Activated CD4-positive, alpha-beta T cell treated with anti-CD3 and anti-CD28 coated beads, Interleukin-2, amount 10 ng/mL, durations not matched to agents 7 days and 5 days (primary cell): ENCODE measurements at regions not wholly inside any gene's neighbourhood (a gene's known extent, or its start where the extent isn't known, plus 50 kb on each side); places are given as distances from the start of the nearest gene placed in this dataset.
"Not testable (repeated sequence)": the region's sequence is repeated elsewhere in the genome, so short reads cannot be mapped to it uniquely, and the experiment has no call there.

Experiments
- CTCF ChIA-PET: fragments of 350-600 bp; sonication (Branson Sonifier 250); formaldehyde crosslinking; loops from one replicate; lab custom pipeline; 2021; ENCODE audit warnings: antibody characterized with exemption; lab: Charles Lee
- POLR2A ChIA-PET: fragments of 350-600 bp; sonication (Branson Sonifier 250); formaldehyde crosslinking; loops from one replicate; lab custom pipeline; 2021; ENCODE audit warnings: antibody characterized with exemption; lab: Charles Lee
- DNase-seq: peaks from one replicate; pipeline ENCODE4 v3.0.0-alpha.2; 2020
- H3K27ac Mint-ChIP-seq: one replicate; pipeline ENCODE4 v1.8.0; 2021; ENCODE audit warnings: mild to moderate bottlenecking, moderate library complexity, mixed read lengths
- H3K27me3 Mint-ChIP-seq: one replicate; pipeline ENCODE4 v1.8.0; 2021; ENCODE audit warnings: mixed read lengths
- H3K36me3 Mint-ChIP-seq: one replicate; pipeline ENCODE4 v1.8.0; 2021; ENCODE audit warnings: low read depth, mixed read lengths
- H3K4me1 Mint-ChIP-seq: one replicate; pipeline ENCODE4 v1.8.0; 2021; ENCODE audit warnings: mixed read lengths
- H3K4me3 Mint-ChIP-seq: one replicate; pipeline ENCODE4 v1.8.0; 2021; ENCODE audit warnings: mild to moderate bottlenecking, moderate library complexity, mixed read lengths
- H3K9me3 Mint-ChIP-seq: one replicate; pipeline ENCODE4 v1.8.0; 2021; ENCODE audit warnings: mixed read lengths

DNA sequence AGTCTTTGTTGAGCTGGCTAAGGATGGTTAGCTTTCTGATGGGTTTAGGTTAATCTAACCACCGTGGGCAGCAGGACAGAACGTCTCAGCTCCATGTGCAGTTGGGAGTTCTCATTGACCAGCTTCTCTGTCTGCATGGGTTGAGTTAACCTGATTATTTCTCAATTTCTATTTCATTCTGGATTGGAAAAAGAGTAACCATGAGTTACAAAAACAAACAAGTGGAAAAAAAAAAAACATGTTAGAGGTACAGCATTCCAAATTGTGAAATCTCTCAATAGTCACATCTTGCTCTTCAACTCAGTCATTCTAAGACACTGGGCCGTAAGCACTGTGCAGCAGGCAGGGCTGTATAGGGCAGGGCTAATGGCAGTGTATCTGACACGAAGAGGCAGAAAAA is 343.7 kb upstream of the KLF4 start:
- H3K9me3 Mint-ChIP-seq: peaks cover 3% of the 10 kb centered on the region
- ChIA-PET POLR2A (no interaction called here), CTCF (no interaction called here)
- no peak overlapping the region for H3K4me3 Mint-ChIP-seq
- H3K27ac Mint-ChIP-seq: no peak overlapping the region
- H3K27me3 Mint-ChIP-seq: no peaks in the 10 kb centered on the region
- no peaks in the 10 kb centered on the region for H3K36me3 Mint-ChIP-seq
- no peaks in the 10 kb centered on the region for H3K4me1 Mint-ChIP-seq
- DNase-seq: no peak

DNA sequence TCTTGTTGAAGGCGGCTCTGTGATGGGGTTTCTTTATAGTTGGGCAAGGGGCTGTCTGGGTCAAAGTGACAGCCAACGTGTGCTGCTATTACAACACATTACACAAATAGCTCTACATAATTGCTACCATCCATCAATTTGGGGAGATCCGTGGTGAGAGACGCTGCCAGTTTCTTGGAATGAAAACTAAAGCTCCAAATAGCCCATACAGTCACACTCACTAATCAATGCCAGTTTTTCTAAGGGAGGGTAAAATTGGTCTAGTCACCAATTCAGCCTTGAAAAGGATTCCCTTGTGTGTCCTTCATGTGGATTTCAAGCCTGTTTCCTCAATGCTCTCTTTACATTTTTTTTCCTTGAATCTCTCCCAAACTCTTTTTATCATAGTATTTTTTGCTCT is 343.3 kb upstream of the KLF4 start:
- Mint-ChIP-seq H3K27ac (no peak overlapping the region), H3K4me3 (no peak overlapping the region), H3K9me3 (peaks cover 3% of the 10 kb centered on the region), H3K4me1 (no peaks in the 10 kb centered on the region), H3K27me3 (no peaks in the 10 kb centered on the region), H3K36me3 (no peaks in the 10 kb centered on the region)
- DNase-seq: no peak
- ChIA-PET POLR2A (no interaction called here), CTCF (no interaction called here)

DNA sequence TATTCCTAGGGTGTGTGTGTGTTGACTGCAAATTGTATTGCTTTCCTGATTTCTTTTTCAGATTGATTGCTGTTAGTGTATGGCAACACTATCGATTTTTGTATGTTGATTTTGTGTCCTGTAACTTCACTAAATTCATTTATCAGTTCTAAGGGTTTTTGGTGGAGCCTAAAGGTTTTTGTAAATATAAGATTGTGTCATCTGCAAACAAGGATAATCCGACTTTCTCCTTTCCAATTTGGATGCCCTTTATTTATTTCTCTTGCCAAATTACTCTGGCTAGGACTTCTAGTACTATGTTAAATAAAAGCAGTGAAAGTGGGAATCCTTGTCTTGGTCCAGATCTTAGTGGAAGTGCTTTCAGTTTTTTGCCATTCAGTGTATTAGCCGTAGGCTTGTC is 340.9 kb upstream of the KLF4 start:
- Mint-ChIP-seq H3K27me3 (no peaks in the 10 kb centered on the region), H3K4me3 (no peak overlapping the region), H3K9me3 (peaks cover 3% of the 10 kb centered on the region), H3K36me3 (no peaks in the 10 kb centered on the region), H3K4me1 (no peaks in the 10 kb centered on the region), H3K27ac (no peak overlapping the region)
- ChIA-PET CTCF (no interaction called here), POLR2A (no interaction called here)
- DNase-seq: no peak

DNA sequence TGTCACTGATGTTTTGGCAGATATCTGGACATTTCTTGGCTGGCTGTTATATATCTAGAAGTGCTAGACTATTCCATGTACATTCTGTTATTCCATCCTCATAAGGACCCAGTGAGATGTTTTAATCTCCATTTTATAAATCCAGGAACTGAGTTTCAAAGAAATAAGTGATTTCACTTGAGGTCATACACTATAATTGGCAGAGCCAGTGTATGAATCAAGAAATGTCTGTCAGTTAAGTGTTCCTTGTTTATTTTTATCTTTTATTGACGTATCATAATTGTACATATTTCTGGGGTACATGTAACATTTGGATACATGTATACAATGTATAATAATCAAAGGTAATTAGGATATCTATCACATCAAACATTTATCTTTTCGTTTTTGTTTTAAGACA is 338.3 kb upstream of the KLF4 start:
- Mint-ChIP-seq H3K27ac (no peak overlapping the region), H3K36me3 (no peaks in the 10 kb centered on the region), H3K4me3 (no peak overlapping the region), H3K27me3 (no peaks in the 10 kb centered on the region), H3K9me3 (peaks cover 3% of the 10 kb centered on the region), H3K4me1 (no peaks in the 10 kb centered on the region)
- POLR2A ChIA-PET: no interaction called here
- CTCF ChIA-PET: no interaction called here
- DNase-seq: no peak

DNA sequence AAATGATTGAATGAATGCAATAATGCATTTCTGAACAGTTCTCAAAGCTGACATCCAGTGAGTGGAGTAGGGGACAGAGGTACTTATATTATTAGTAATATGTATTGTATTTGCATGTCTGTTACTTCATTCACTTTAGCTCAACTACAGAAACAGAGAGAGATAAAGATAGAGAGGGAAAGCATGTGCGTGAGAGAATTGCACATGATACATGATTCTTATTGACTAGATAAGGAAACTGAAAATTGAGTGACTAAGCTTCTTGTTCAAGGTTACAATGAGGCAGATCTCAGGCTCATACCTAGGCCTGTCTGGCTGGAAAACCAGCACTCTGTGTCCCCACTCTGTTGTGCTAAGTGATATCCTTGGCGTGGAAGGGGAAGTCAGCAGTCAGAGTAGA is 337.7 kb upstream of the KLF4 start:
- no peak overlapping the region for H3K4me3 Mint-ChIP-seq
- H3K4me1 Mint-ChIP-seq: no peaks in the 10 kb centered on the region
- POLR2A ChIA-PET: no interaction called here
- H3K27ac Mint-ChIP-seq: no peak overlapping the region
- no peaks in the 10 kb centered on the region for H3K27me3 Mint-ChIP-seq
- H3K9me3 Mint-ChIP-seq: peaks cover 3% of the 10 kb centered on the region
- H3K36me3 Mint-ChIP-seq: no peaks in the 10 kb centered on the region
- CTCF ChIA-PET: no interaction called here
- no peak for DNase-seq

DNA sequence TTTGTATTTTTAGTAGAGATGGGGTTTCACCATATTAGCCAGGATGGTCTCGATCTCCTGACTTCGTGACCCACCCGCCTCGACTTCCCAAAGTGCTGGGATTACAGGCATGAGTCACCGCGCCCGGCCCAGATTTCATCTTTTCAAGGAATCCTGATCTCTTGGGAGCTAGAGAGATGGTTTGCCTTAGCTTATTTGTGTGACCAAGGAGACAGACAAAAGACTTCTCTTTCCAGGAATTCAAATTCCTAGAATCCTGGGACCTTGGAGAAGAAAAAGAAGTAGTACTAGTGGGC is 337.1 kb upstream of the KLF4 start:
- H3K9me3 Mint-ChIP-seq, H3K4me1 Mint-ChIP-seq, DNase-seq, H3K4me3 Mint-ChIP-seq, POLR2A ChIA-PET, H3K36me3 Mint-ChIP-seq, H3K27ac Mint-ChIP-seq, H3K27me3 Mint-ChIP-seq: not testable (repeated sequence)
- CTCF ChIA-PET: interaction anchor here (1.2 kb wide), 1 partner anchor 11 kb away, joined by 3 read pairs; no protein-coding TSS in a partner anchor

DNA sequence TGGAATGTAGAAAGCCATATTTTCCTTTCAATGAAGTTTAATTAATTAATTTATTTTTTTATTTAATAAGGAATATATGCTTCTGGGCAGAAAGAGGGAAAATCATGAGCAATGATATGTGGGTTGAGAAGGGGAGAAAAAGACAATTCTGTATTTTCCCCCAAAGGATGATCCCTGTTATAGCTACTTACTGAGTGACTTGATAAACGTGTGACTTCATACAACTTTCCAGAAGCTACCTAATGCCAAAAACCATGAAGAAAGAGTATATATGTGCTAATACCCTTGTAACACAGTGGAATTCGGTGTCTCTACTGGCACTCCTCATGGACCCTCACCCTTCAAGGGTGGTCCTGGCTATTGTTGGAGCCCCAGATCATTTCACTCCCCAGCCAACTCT is 335.0 kb upstream of the KLF4 start:
- Mint-ChIP-seq H3K36me3 (no peaks in the 10 kb centered on the region), H3K4me1 (no peaks in the 10 kb centered on the region), H3K27ac (no peak overlapping the region), H3K27me3 (no peaks in the 10 kb centered on the region), H3K4me3 (no peak overlapping the region), H3K9me3 (peaks cover 3% of the 10 kb centered on the region)
- POLR2A ChIA-PET: no interaction called here
- no peak for DNase-seq
- CTCF ChIA-PET: interaction anchor here (0.7 kb wide), 1 partner anchor 63 kb away, joined by 3 read pairs; no protein-coding TSS in a partner anchor

DNA sequence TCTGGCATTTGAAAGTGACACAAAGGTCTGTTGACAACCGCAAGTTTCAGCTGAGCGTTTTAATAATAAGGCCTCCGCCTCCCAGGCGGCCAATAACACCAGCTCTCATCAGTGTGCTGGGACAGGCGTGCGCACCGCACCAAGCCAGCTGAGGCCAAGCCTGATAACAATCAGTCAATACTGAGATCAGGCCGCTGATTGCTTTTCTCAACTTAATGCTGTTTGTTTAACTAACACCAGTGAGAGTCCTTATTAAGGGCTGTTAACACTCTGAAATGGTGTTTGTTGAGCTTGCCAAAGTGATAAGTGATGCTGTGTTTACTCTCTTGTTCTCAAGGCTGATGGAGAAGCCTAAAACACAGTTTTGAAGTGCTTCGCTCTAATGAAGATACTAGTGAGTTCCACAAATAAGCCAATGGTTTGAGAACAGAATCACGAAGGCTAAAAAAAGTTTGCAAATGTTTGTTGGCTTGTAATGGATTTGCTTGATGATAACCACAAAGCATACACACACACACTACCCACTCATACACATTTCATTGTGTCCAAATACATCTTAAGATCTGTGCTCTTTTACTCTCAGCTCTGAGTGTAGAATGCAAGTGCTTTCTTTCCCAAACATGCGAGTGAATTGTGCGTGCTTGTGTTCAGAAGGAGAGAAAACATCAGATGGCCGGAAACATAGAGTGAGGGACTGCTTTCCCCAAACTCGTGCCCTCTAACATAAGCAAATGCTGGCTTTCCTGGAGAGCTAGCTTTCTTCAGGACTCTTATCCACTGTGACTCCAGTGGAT is 330.4 kb upstream of the KLF4 start:
- no peak for DNase-seq
- Mint-ChIP-seq H3K4me3 (no peak overlapping the region), H3K27ac (no peak overlapping the region), H3K36me3 (no peaks in the 10 kb centered on the region), H3K9me3 (peaks cover 4% of the 10 kb centered on the region), H3K27me3 (no peaks in the 10 kb centered on the region), H3K4me1 (no peaks in the 10 kb centered on the region)
- CTCF ChIA-PET: interaction anchor here (0.5 kb wide), 1 partner anchor 29 kb away, joined by 4 read pairs; no protein-coding TSS in a partner anchor
- POLR2A ChIA-PET: no interaction called here

DNA sequence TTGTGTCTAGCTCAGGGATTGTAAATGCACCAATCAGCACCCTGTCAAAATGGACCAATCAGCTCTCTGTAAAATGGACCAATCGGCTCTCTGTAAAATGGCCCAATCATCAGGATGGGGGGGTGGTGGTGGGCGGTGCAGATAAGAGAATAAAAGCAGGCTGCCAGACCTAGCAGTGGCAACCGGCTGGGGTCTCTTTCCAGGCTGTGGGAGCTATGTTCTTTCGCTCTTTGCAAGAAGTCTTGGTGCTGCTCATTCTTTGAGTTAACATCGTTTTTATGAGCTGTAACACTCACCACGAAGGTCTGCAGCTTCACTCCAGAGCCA is 328.9 kb upstream of the KLF4 start:
- POLR2A ChIA-PET, H3K36me3 Mint-ChIP-seq, DNase-seq, H3K4me3 Mint-ChIP-seq, H3K27ac Mint-ChIP-seq, H3K9me3 Mint-ChIP-seq, H3K4me1 Mint-ChIP-seq, CTCF ChIA-PET, H3K27me3 Mint-ChIP-seq: not testable (repeated sequence)

DNA sequence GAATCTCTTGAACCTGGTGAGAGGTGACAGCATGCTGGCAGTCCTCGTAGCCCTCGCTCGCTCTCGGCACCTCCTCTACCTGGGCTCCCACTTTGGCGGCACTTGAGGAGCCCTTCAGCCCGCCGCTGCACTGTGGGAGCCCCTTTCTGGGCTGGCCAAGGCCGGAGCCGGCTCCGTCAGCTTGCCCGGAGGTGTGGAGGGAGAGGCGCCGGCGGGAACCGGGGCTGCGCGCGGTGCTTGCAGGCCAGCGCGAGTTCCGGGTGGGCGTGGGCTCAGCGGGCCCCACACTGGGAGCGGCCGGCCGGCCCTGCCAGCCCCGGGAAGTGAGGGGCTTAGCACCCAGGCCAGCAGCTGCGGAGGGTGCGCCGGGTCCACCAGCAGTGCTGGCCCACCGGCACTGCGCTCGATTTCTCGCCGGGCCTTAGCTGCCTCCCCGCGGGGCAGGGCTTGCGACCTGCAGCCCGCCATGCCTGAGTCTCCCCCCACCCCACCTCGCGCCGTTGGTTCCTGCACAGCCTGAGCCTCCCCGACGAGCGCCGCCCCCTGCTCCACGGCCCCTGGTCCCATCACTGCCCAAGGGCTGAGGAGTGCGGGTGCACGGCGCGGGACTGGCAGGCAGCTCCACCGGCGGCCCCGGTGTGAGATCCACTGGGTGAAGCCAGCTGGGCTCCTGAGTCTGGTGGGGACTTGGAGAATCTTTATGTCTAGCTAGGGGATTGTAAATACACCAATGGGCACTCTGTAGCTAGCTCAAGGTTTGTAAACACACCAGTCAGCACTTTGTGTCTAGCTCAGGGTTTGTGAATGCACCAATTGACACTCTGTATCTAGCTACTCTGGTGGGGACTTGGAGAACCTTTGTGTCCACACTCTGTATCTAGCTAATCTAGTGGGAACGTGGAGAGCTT is 328.3 kb upstream of the KLF4 start:
- POLR2A ChIA-PET, H3K4me3 Mint-ChIP-seq, DNase-seq, CTCF ChIA-PET, H3K36me3 Mint-ChIP-seq, H3K27me3 Mint-ChIP-seq, H3K4me1 Mint-ChIP-seq, H3K27ac Mint-ChIP-seq, H3K9me3 Mint-ChIP-seq: not testable (repeated sequence)

DNA sequence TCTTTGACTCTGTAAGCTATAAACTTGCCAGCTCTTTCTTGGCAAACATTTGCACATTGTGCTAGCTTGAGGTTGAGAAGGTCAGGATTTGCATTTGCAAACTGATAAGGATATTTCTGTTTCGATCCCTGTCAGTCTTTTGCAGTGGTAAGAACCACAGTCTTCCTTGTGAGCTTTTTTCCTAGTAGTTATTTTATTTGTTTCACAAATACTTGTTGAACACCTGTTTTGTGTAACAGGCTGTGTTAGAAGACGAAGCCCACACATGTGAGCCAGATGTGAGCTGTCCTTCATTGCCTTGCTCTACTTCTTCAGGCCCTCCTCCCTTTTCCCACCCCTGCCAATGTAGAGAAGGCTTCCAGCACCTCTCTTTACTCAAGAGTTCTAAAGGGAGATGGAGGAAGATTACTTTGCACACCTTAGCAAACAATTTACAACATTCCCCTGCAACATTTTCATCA is 327.0 kb upstream of the KLF4 start:
- Mint-ChIP-seq H3K4me3 (no peak overlapping the region), H3K4me1 (no peaks in the 10 kb centered on the region), H3K9me3 (peaks cover 6% of the 10 kb centered on the region), H3K27me3 (no peaks in the 10 kb centered on the region), H3K27ac (no peak overlapping the region), H3K36me3 (no peaks in the 10 kb centered on the region)
- ChIA-PET CTCF (no interaction called here), POLR2A (no interaction called here)
- DNase-seq: no peak

DNA sequence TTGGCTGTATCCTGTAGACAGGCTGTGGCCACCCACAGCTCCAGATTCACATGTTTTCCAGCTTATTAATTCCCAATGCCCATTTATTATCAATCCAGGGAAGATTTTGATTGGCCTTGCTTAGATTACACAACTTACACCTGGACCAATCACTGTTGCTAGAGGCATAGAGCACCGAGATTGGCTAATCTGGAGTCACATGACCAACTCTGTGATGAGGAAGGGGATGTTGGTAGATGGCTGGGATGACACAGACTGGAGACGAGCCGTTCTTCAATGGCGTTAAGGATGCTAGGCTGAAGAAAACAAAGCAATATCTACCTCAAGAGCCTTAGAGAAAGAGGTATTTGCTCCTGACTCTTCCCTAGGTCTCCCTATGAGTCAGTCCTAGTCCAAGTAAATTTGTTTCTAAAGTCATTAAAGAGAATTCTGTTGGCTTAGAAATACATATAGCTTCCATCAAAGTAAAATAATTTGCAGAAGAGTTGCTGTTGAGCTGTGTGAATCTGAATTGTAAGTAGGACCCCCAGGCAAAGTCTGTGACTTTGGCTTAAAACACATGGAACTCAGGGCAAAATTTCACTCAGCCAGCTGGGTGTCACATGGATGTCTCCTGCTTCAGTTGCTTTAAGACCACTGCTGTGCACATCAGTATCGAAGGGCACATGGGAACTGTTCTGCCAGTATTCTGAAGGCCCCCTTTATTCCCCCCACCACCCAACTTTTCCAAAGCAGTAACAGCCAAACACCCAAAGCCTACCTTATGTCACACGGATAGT is 326.4 kb upstream of the KLF4 start:
- H3K27ac Mint-ChIP-seq: no peak overlapping the region
- no peak overlapping the region for H3K4me3 Mint-ChIP-seq
- DNase-seq: no peak
- no peaks in the 10 kb centered on the region for H3K4me1 Mint-ChIP-seq
- H3K27me3 Mint-ChIP-seq: no peaks in the 10 kb centered on the region
- no peaks in the 10 kb centered on the region for H3K36me3 Mint-ChIP-seq
- POLR2A ChIA-PET: no interaction called here
- H3K9me3 Mint-ChIP-seq: peaks cover 6% of the 10 kb centered on the region
- CTCF ChIA-PET: no interaction called here

DNA sequence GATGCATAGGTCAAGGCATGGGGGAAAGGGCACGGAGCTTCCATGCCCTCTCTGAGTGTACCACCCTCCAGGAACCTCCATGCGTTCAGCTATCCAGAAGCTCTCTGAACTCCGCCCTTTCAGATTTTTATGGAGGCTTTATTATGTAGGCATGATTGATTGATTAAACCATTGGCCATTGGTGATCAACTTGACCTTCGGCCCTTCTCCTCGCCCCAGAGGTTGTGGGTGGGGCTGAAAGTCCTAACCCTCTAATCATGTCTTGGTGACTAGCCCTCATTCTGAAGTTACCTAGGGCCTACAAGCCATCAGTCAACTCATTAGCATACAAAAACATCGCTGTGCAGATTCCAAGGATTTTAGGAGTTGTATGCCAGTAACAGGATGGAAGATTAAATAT is 323.7 kb upstream of the KLF4 start:
- H3K27me3 Mint-ChIP-seq: no peaks in the 10 kb centered on the region
- no peak for DNase-seq
- H3K4me3 Mint-ChIP-seq: no peak overlapping the region
- H3K4me1 Mint-ChIP-seq: no peaks in the 10 kb centered on the region
- CTCF ChIA-PET: no interaction called here
- H3K27ac Mint-ChIP-seq: no peak overlapping the region
- peaks cover 8% of the 10 kb centered on the region for H3K9me3 Mint-ChIP-seq
- no peaks in the 10 kb centered on the region for H3K36me3 Mint-ChIP-seq
- POLR2A ChIA-PET: no interaction called here
